H1 (cell line): ENCODE measurements at regions not wholly inside any gene's neighbourhood (a gene's known extent, or its start where the extent isn't known, plus 50 kb on each side); places are given as distances from the start of the nearest gene placed in this dataset.

ENCODE experiments used
- CHD2 ChIP-seq: IDR thresholded peaks from 2 replicates; pipeline ENCODE4 v1.6.1; 2012; ENCODE audit warnings: low read length, improper control_type of control experiment
- EGR1 ChIP-seq: IDR thresholded peaks from 2 replicates; pipeline ENCODE4 v1.6.1; 2011; ENCODE audit warnings: low read depth, low read length, borderline replicate concordance
- JUND ChIP-seq: IDR thresholded peaks from 2 replicates; pipeline ENCODE4 v1.6.1; 2011; ENCODE audit warnings: mild to moderate bottlenecking, improper control_type of control experiment, low read length
- SP4 ChIP-seq: IDR thresholded peaks from 2 replicates; pipeline ENCODE4 v1.6.1; 2012; ENCODE audit warnings: low read length, inconsistent platforms

GRCh38 chr2:217153510-217153909 lies 293.6 kb upstream of the TNP1 start (continued):
- TF ChIP-seq SP4, result no peak
- no peak for TF ChIP-seq JUND
- TF ChIP-seq EGR1, result no peak
- no peak for TF ChIP-seq CHD2
